Large intestine (tissue), 3 donors: ENCODE measurements at regions not wholly inside any gene's neighbourhood (a gene's known extent, or its start where the extent isn't known, plus 50 kb on each side); places are given as distances from the start of the nearest gene placed in this dataset.

ENCODE experiments used
- DNase-seq, 2 donors: peaks; one replicate each; pipeline versions ENCODE4 v3.0.0 to v3.0.0-alpha.2; 2013
- H3K27ac ChIP-seq: one replicate; pipeline ENCODE4 v1.5.1; 2013; ENCODE audit warnings: low read length
- H3K27me3 ChIP-seq: 2 replicates; pipeline ENCODE4 v1.6.1; 2013; ENCODE audit warnings: low read length; ENCODE audit not compliant: control insufficient read depth, insufficient read depth
- H3K36me3 ChIP-seq: 2 replicates; pipeline ENCODE4 v1.6.1; 2013; ENCODE audit warnings: low read length; ENCODE audit not compliant: control insufficient read depth, insufficient read depth
- H3K4me1 ChIP-seq: one replicate; pipeline ENCODE4 v1.6.1; 2013; ENCODE audit warnings: low read length; ENCODE audit not compliant: control insufficient read depth, insufficient read depth
- H3K4me3 ChIP-seq: one replicate; pipeline ENCODE4 v1.5.1; 2013; ENCODE audit warnings: low read length
- H3K9me3 ChIP-seq: one replicate; pipeline ENCODE4 v1.6.1; 2013; ENCODE audit warnings: mild to moderate bottlenecking, low read depth, low read length, moderate library complexity; ENCODE audit not compliant: control insufficient read depth
- WGBS: methylation state at CpG from one replicate; pipeline ENCODE4 v1.1.5; 2013; ENCODE audit warnings: low lambda C conversion rate; ENCODE audit not compliant: insufficient coverage; 5-methylcytosine and 5-hydroxymethylcytosine counted together

GRCh38 chr4:112905728-112906127 lies 143.7 kb upstream of the ANK2 start:
- no peaks in the 10 kb centered on the region for H3K9me3 ChIP-seq
- H3K4me1 ChIP-seq: no peaks in the 10 kb centered on the region
- H3K36me3 ChIP-seq: no peaks in the 10 kb centered on the region
- no peak overlapping the region for H3K27ac ChIP-seq
- no peak overlapping the region for H3K4me3 ChIP-seq
- no peak for DNase-seq
- no peaks in the 10 kb centered on the region for H3K27me3 ChIP-seq
- no CpG with 5 or more reads among the region's 4 CpGs for WGBS

- H3K9me3 ChIP-seq: no peaks in the 10 kb centered on the region
- DNase-seq: no peak
- no peak overlapping the region for H3K27ac ChIP-seq
- no peaks in the 10 kb centered on the region for H3K27me3 ChIP-seq
- H3K4me1 ChIP-seq: no peaks in the 10 kb centered on the region
- no peaks in the 10 kb centered on the region for H3K36me3 ChIP-seq
- H3K4me3 ChIP-seq: no peak overlapping the region
- no CpG with 5 or more reads among the region's 1 CpG for WGBS
Measured at GRCh38 chr4:112908511-112908910, 140.9 kb upstream of the ANK2 start.

- DNase-seq: peak in 1 of 2 donors; percentile 13
- Histone ChIP-seq H3K4me3 (no peak overlapping the region), H3K4me1 (no peaks in the 10 kb centered on the region), H3K36me3 (no peaks in the 10 kb centered on the region), H3K9me3 (no peaks in the 10 kb centered on the region), H3K27me3 (no peaks in the 10 kb centered on the region), H3K27ac (no peak overlapping the region)
- WGBS: 0% methylated on average over 1 of the region's 7 CpGs
Measured at GRCh38 chr4:112910109-112910736, 139.2 kb upstream of the ANK2 start.

GRCh38 chr4:112916868-112917267 lies 132.6 kb upstream of the ANK2 start:
- Histone ChIP-seq H3K9me3 (no peaks in the 10 kb centered on the region), H3K36me3 (no peaks in the 10 kb centered on the region), H3K27ac (no peak overlapping the region), H3K4me1 (no peaks in the 10 kb centered on the region), H3K27me3 (no peaks in the 10 kb centered on the region), H3K4me3 (no peak overlapping the region)
- DNase-seq: no peak
- 100% methylated on average over 1 of the region's 3 CpGs for WGBS

GRCh38 chr4:112923516-112923915 lies 125.9 kb upstream of the ANK2 start:
- H3K27ac ChIP-seq: no peak overlapping the region
- WGBS: 92% methylated on average over 1 of the region's 1 CpG

DNA sequence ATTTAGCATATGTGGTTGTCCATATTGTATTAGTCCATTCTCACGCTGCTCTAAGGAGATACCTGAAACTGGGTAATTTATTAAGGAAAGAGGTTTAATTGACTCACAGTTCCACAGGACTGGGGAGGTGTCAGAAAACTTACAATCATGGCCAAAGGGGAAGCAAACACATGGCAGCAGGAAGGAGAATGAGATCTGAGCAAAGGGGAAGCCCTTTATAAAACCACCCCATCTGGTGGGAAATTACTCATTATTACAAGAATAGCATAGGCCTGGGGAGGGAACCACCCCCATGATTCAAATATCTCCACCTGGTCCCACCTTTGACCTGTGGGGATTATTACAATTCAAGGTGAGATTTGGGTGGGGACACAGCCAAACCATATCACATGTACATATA lies 122.6 kb upstream of the ANK2 start:
- no peaks in the 10 kb centered on the region for H3K27me3 ChIP-seq
- 100% methylated on average over 1 of the region's 1 CpG for WGBS
- no peaks in the 10 kb centered on the region for H3K4me1 ChIP-seq
- H3K27ac ChIP-seq: no peak overlapping the region
- no peaks in the 10 kb centered on the region for H3K36me3 ChIP-seq
- no peaks in the 10 kb centered on the region for H3K9me3 ChIP-seq
- H3K4me3 ChIP-seq: no peak overlapping the region
- DNase-seq: no peak

More at GRCh38 chr4:112923516-112923915, 125.9 kb upstream of the ANK2 start:
- Histone ChIP-seq H3K36me3 (no peaks in the 10 kb centered on the region), H3K9me3 (no peaks in the 10 kb centered on the region), H3K4me1 (no peaks in the 10 kb centered on the region), H3K27me3 (no peaks in the 10 kb centered on the region), H3K4me3 (no peak overlapping the region)
- no peak for DNase-seq

GRCh38 chr4:112927544-112927943 lies 121.9 kb upstream of the ANK2 start:
- no peaks in the 10 kb centered on the region for H3K4me1 ChIP-seq
- peak in 1 of 2 donors; percentile 5 for DNase-seq
- no peaks in the 10 kb centered on the region for H3K36me3 ChIP-seq
- H3K27ac ChIP-seq: no peak overlapping the region
- no peaks in the 10 kb centered on the region for H3K9me3 ChIP-seq
- H3K27me3 ChIP-seq: no peaks in the 10 kb centered on the region
- H3K4me3 ChIP-seq: no peak overlapping the region
- 78% methylated on average over 1 of the region's 1 CpG for WGBS

DNA sequence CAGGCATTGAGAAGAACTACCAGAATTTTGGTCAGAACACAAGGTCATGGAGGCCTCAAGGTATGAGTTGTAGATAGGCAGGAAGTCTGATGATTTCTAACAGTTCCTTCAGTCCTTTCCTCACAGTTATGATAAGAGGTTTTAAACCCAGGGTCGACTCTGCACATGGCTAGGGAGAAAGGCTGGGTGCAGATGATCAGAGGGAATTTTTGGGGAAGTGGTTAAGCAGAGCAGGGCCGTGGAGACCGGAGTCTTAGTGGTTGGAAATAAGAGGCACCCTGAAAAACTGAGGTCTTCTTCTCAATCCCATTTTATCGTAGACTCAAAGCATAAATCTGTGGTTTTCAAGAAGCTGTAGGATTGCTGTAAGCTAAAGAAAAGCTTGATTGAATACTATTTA lies 118.5 kb upstream of the ANK2 start:
- no CpG with 5 or more reads among the region's 4 CpGs for WGBS
- H3K27ac ChIP-seq: no peak overlapping the region
- no peaks in the 10 kb centered on the region for H3K27me3 ChIP-seq
- no peak for DNase-seq
- no peak overlapping the region for H3K4me3 ChIP-seq
- H3K36me3 ChIP-seq: no peaks in the 10 kb centered on the region
- no peaks in the 10 kb centered on the region for H3K9me3 ChIP-seq
- H3K4me1 ChIP-seq: no peaks in the 10 kb centered on the region

DNA sequence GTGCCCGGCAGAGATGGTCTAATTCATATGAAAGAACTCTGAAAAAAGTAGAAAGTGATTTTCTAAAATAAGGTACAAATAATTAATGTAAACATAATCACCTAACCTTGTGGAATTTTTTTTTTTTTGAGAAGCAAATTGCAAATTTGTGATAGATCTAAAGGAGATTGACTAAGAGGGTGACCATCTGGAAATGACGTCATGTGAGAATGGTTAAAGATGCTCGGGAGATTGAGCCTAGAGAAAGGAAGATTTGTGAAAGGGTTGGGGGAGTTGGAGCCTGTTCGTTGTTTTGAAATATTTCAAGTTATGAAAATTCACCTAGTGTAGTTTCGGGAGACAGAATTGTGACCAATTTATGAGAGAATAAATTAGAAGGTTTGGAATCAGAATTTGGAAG lies 115.7 kb upstream of the ANK2 start:
- H3K9me3 ChIP-seq: no peaks in the 10 kb centered on the region
- 90% methylated on average over 4 of the region's 5 CpGs for WGBS

GRCh38 chr4:112938461-112939058 lies 110.9 kb upstream of the ANK2 start:
- no peaks in the 10 kb centered on the region for H3K27me3 ChIP-seq
- no peak for DNase-seq
- 14% methylated on average over 1 of the region's 1 CpG for WGBS
- H3K27ac ChIP-seq: no peak overlapping the region
- H3K36me3 ChIP-seq: no peaks in the 10 kb centered on the region
- H3K9me3 ChIP-seq: no peaks in the 10 kb centered on the region
- H3K4me3 ChIP-seq: no peak overlapping the region
- no peaks in the 10 kb centered on the region for H3K4me1 ChIP-seq

More for the DNA sequence above, 115.7 kb upstream of the ANK2 start:
- Histone ChIP-seq H3K27me3 (no peaks in the 10 kb centered on the region), H3K27ac (no peak overlapping the region), H3K36me3 (no peaks in the 10 kb centered on the region), H3K4me1 (no peaks in the 10 kb centered on the region), H3K4me3 (no peak overlapping the region)
- DNase-seq: no peak

DNA sequence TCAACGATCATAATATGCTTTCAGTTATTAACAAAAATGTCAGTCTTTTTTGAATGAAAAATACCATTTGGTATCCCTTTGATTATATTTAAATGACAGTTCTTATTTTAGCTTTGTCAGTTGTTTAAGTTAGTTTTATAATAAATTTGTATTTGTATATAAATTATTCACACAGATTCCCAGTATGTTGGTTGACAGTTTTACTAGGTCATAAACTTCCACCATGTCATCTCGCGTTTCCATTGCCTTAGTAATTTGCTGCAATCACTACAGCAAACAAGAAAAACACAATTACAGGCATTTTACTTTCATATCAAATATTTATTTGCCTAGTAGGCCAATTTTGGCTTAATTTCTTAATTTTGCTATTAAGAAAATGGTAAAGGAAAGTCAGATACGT lies 109.6 kb upstream of the ANK2 start:
- Histone ChIP-seq H3K9me3 (no peaks in the 10 kb centered on the region), H3K27me3 (no peaks in the 10 kb centered on the region), H3K36me3 (no peaks in the 10 kb centered on the region), H3K4me3 (no peak overlapping the region), H3K27ac (no peak overlapping the region), H3K4me1 (no peaks in the 10 kb centered on the region)
- 92% methylated on average over 1 of the region's 4 CpGs for WGBS
- DNase-seq: no peak
